ENCODE measurements at regions not wholly inside any gene's neighbourhood (a gene's known extent, or its start where the extent isn't known, plus 50 kb on each side); places are given as distances from the start of the nearest gene placed in this dataset.
A peak's percentile ranks its signal among the peaks of the same experiment; 100 is the strongest.

GRCh38 chr7:17516771-17517170 is 218.3 kb downstream of the AHR start:
- POLR2A ChIA-PET: no interaction called here
- BruUV-seq (replicated peaks): no TSS peak
- Histone ChIP-seq H3K27me3 (ENCODE audit: control insufficient read depth, insufficient read depth, low read length) (no peaks in the 10 kb centered on the region), H3K4me1 (ENCODE audit: control insufficient read depth, insufficient read depth, low read length) (peaks cover 5% of the 10 kb centered on the region; the same call in 1 of the 2 replicates), H3K4me3 (ENCODE audit: low read depth in 2 of 2, low read length in 2 of 2) (no peak overlapping the region), H3K27ac (ENCODE audit: low read length) (no peak overlapping the region), H3K9me3 (ENCODE audit: control insufficient read depth, insufficient read depth, low read depth, low read length) (no peaks in the 10 kb centered on the region), H3K36me3 (ENCODE audit: control insufficient read depth, insufficient read depth, low read length) (no peaks in the 10 kb centered on the region)
- ATAC-seq (no peak), DNase-seq (ENCODE audit: low read depth, low spot score) (no peak)
- no peak for TF ChIP-seq TCF7L2 (IDR thresholded peaks at IDR 0.05; ENCODE audit: low read depth, low read length)
- CTCF ChIA-PET: interaction anchor here (0.6 kb wide), 1 partner anchor 453 kb away, joined by 3 read pairs; no protein-coding TSS in a partner anchor
- in situ Hi-C loops (cut with HindIII; ENCODE audit: low pct_unique_long_range_greater_than_20kb, low sequenced_read_pairs) (no loop called here), intact Hi-C loops (cut with micrococcal nuclease; ENCODE audit: unreplicated experiment) (no loop called here)

- CTCF ChIA-PET: no interaction called here
Observed at GRCh38 chr7:17520941-17521340, 222.5 kb downstream of the AHR start.

More at GRCh38 chr7:17520941-17521340, 222.5 kb downstream of the AHR start:
- no peak for TF ChIP-seq TCF7L2 (IDR thresholded peaks at IDR 0.05; ENCODE audit: low read depth, low read length)
- no peak for TF ChIP-seq POLR2AphosphoS5 (IDR thresholded peaks at IDR 0.05; ENCODE audit: low read depth, low read length)
- TF ChIP-seq REST (IDR thresholded peaks at IDR 0.05; ENCODE audit: insufficient read depth in 1 of 2, low read depth in 2 of 2, low read length in 1 of 2): no peak
- TF ChIP-seq SIN3A (IDR thresholded peaks at IDR 0.05; ENCODE audit: borderline replicate concordance, insufficient read depth, low read depth, low read length): no peak
- TF ChIP-seq, protein P1, sequence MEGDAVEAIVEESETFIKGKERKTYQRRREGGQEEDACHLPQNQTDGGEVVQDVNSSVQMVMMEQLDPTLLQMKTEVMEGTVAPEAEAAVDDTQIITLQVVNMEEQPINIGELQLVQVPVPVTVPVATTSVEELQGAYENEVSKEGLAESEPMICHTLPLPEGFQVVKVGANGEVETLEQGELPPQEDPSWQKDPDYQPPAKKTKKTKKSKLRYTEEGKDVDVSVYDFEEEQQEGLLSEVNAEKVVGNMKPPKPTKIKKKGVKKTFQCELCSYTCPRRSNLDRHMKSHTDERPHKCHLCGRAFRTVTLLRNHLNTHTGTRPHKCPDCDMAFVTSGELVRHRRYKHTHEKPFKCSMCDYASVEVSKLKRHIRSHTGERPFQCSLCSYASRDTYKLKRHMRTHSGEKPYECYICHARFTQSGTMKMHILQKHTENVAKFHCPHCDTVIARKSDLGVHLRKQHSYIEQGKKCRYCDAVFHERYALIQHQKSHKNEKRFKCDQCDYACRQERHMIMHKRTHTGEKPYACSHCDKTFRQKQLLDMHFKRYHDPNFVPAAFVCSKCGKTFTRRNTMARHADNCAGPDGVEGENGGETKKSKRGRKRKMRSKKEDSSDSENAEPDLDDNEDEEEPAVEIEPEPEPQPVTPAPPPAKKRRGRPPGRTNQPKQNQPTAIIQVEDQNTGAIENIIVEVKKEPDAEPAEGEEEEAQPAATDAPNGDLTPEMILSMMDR (IDR thresholded peaks at IDR 0.05): no peak
- POLR2A ChIA-PET: interaction anchor here (0.6 kb wide), 1 partner anchor 129 kb away, joined by 3 read pairs; no protein-coding TSS in a partner anchor
- BruUV-seq (replicated peaks): no TSS peak
- intact Hi-C loops (cut with micrococcal nuclease; ENCODE audit: unreplicated experiment): no loop called here
- DNase-seq (ENCODE audit: low read depth, low spot score) (no peak), ATAC-seq (no peak)
- Histone ChIP-seq H3K27ac (ENCODE audit: low read length) (peak overlapping the region; percentile 40; the same call in 1 of the 2 replicates), H3K27me3 (ENCODE audit: control insufficient read depth, insufficient read depth, low read length) (no peaks in the 10 kb centered on the region), H3K36me3 (ENCODE audit: control insufficient read depth, insufficient read depth, low read length) (no peaks in the 10 kb centered on the region), H3K9me3 (ENCODE audit: control insufficient read depth, insufficient read depth, low read depth, low read length) (no peaks in the 10 kb centered on the region), H3K4me1 (ENCODE audit: control insufficient read depth, insufficient read depth, low read length) (peaks cover 7% of the 10 kb centered on the region), H3K4me3 (ENCODE audit: low read depth in 2 of 2, low read length in 2 of 2) (no peak overlapping the region)
- in situ Hi-C loops (cut with HindIII; ENCODE audit: low pct_unique_long_range_greater_than_20kb, low sequenced_read_pairs): no loop called here
